B cell (primary cell): ENCODE measurements at regions not wholly inside any gene's neighbourhood (a gene's known extent, or its start where the extent isn't known, plus 50 kb on each side); places are given as distances from the start of the nearest gene placed in this dataset.

ENCODE experiments used
- ATAC-seq: fragments of 200-7000 bp; cut with Tn5 transposase; one replicate; pipeline ENCODE4 v1.10.0; 2021; ENCODE audit warnings: low read depth, mild to moderate bottlenecking, moderate number of reproducible peaks, moderate library complexity
- CTCF ChIA-PET: fragments of 350-600 bp; sonication (Branson Sonifier 250); formaldehyde crosslinking; loops from one replicate; lab custom pipeline; 2021; ENCODE audit warnings: antibody characterized with exemption, inconsistent platforms; lab: Charles Lee
- POLR2A ChIA-PET: fragments of 350-600 bp; sonication (Branson Sonifier 250); formaldehyde crosslinking; loops from one replicate; lab custom pipeline; 2021; ENCODE audit warnings: antibody characterized with exemption; lab: Charles Lee
- DNase-seq: peaks from one replicate; pipeline ENCODE4 v3.0.0; 2013
- H2AFZ ChIP-seq: 2 replicates; pipeline ENCODE4 v1.6.1; 2012; ENCODE audit warnings: mild to moderate bottlenecking, low read depth, low read length; ENCODE audit not compliant: insufficient read depth, poor library complexity, severe bottlenecking
- H3K27ac ChIP-seq, 2 donors: 1 replicate in 1 of 2; 2 replicates in 1 of 2; pipeline ENCODE4 v1.5.1; 2012 to 2013; ENCODE audit warnings: low read length in 2 of 2, mild to moderate bottlenecking in 2 of 2, moderate library complexity in 1 of 2
- H3K27me3 ChIP-seq, 4 experiments: fragments of 200-600 bp in 1 of 4; sonication (generic) in 1 of 4; replicated peaks in 1 of 4; 1 replicate in 2 of 4; 2 replicates in 2 of 4; pipeline versions ENCODE4 v1.6.1 to v1.7.0; 2013 to 2016; ENCODE audit warnings: low read length in 3 of 4, mild to moderate bottlenecking in 2 of 4, mixed read lengths in 1 of 4, moderate library complexity in 1 of 4; ENCODE audit not compliant: insufficient read depth in 4 of 4, control insufficient read depth in 3 of 4; ENCODE audit errors: control extremely low read depth in 1 of 4
- H3K36me3 ChIP-seq, 2 experiments: replicated peaks in 1 of 2; 1 replicate in 1 of 2; 2 replicates in 1 of 2; pipeline versions ENCODE4 v1.6.1 to v1.7.1; 2013; ENCODE audit warnings: low read length in 1 of 2; ENCODE audit not compliant: insufficient read depth in 2 of 2, control insufficient read depth in 1 of 2; ENCODE audit errors: control extremely low read depth in 1 of 2, extremely low read depth in 1 of 2
- H3K4me1 ChIP-seq, 2 donors: fragments of 200-600 bp in 1 of 2; sonication (generic) in 1 of 2; 1 replicate in 1 of 2; 2 replicates in 1 of 2; pipeline versions ENCODE4 v1.5.1 to v1.6.1; 2013 to 2017; ENCODE audit warnings: low read length in 2 of 2; ENCODE audit not compliant: control insufficient read depth in 2 of 2, insufficient read depth in 2 of 2
- H3K4me2 ChIP-seq: replicated peaks from 2 replicates; pipeline ENCODE3; 2012; ENCODE audit warnings: mild to moderate bottlenecking, low read depth, low read length; ENCODE audit not compliant: poor library complexity, severe bottlenecking
- H3K4me3 ChIP-seq, 5 experiments: fragments of 200-600 bp in 1 of 5; sonication (generic) in 1 of 5; 1 replicate in 3 of 5; 2 replicates in 2 of 5; pipeline versions ENCODE4 v1.5.1 to v1.7.0; 2011 to 2016; ENCODE audit warnings: low read length in 4 of 5, mild to moderate bottlenecking in 4 of 5, low read depth in 2 of 5, control low read depth in 1 of 5, moderate library complexity in 1 of 5; ENCODE audit not compliant: insufficient read depth in 1 of 5; ENCODE audit errors: control extremely low read depth in 1 of 5, extremely low read depth in 1 of 5
- H3K79me2 ChIP-seq: fragments of 200-600 bp; sonication (generic); one replicate; pipeline ENCODE4 v1.6.0; 2016; ENCODE audit warnings: low read length; ENCODE audit not compliant: control insufficient read depth, insufficient read depth
- H3K9ac ChIP-seq: fragments of 200-600 bp; sonication (generic); 2 replicates; pipeline ENCODE4 v1.6.1; 2017; ENCODE audit warnings: mild to moderate bottlenecking, low read length, moderate library complexity
- H3K9me3 ChIP-seq, 3 donors: one replicate each; pipeline versions ENCODE4 v1.6.1 to v1.7.1; 2013; ENCODE audit warnings: low read length in 2 of 3; ENCODE audit not compliant: control insufficient read depth in 2 of 3, insufficient read depth in 1 of 3; ENCODE audit errors: control extremely low read depth in 1 of 3
- H4K20me1 ChIP-seq: 2 replicates; pipeline ENCODE4 v1.6.0; 2012; ENCODE audit warnings: mild to moderate bottlenecking, low read length; ENCODE audit not compliant: insufficient read depth, control insufficient read depth, poor library complexity, severe bottlenecking
- H3K27ac Mint-ChIP-seq: one replicate; pipeline ENCODE4 v1.8.0; 2021; ENCODE audit warnings: mixed read lengths
- H3K27me3 Mint-ChIP-seq: one replicate; pipeline ENCODE4 v1.8.0; 2021; ENCODE audit warnings: mixed read lengths
- H3K4me1 Mint-ChIP-seq: one replicate; pipeline ENCODE4 v1.8.0; 2021; ENCODE audit warnings: mixed read lengths
- H3K4me3 Mint-ChIP-seq: one replicate; pipeline ENCODE4 v1.8.0; 2021; ENCODE audit warnings: mixed read lengths
- H3K9me3 Mint-ChIP-seq: one replicate; pipeline ENCODE4 v1.8.0; 2022; ENCODE audit warnings: mixed read lengths; ENCODE audit not compliant: insufficient read depth
- EZH2 ChIP-seq: IDR thresholded peaks from 2 replicates; pipeline ENCODE4 v1.6.1; 2012; ENCODE audit warnings: borderline replicate concordance, low read depth, mild to moderate bottlenecking, moderate library complexity, low read length; ENCODE audit not compliant: insufficient read depth, poor library complexity, severe bottlenecking
- WGBS: methylation state at CpG from one replicate; pipeline ENCODE4 v1.1.5; 2013; ENCODE audit warnings: missing lambda C conversion rate; ENCODE audit not compliant: insufficient coverage; 5-methylcytosine and 5-hydroxymethylcytosine counted together
- intact Hi-C: fragments of 100-400 bp; cut with micrococcal nuclease; formaldehyde crosslinking; loops from one replicate; pipeline ENCODE4 v1.10.0; 2022
- TF ChIP-seq, protein P1 (sequence below): fragments of 200-600 bp; IDR thresholded peaks from one replicate; pipeline ENCODE4 v1.8.0; 2022; ENCODE audit warnings: antibody characterized with exemption, mild to moderate bottlenecking

GRCh38 chr1:188958461-188959115 is 1519.1 kb downstream of the BRINP3 start:
- POLR2A ChIA-PET, result no interaction called here
- ATAC-seq (no peak), DNase-seq (no peak)
- Mint-ChIP-seq H3K4me1 (no peaks in the 10 kb centered on the region), H3K9me3 (no peaks in the 10 kb centered on the region), H3K27me3 (no peaks in the 10 kb centered on the region), H3K4me3 (no peak overlapping the region), H3K27ac (no peak overlapping the region)
- Histone ChIP-seq H3K4me1 (no peaks in the 10 kb centered on the region), H3K9ac (no peak overlapping the region), H4K20me1 (no peaks in the 10 kb centered on the region), H3K9me3 (peaks cover 0 to 8% (median 0%) of the 10 kb centered on the region in 3 donors), H3K4me3 (no peak overlapping the region), H3K79me2 (no peaks in the 10 kb centered on the region), H3K27ac (no peak overlapping the region), H2AFZ (no peak overlapping the region), H3K36me3 (no peaks in the 10 kb centered on the region), H3K4me2 (no peak overlapping the region), H3K27me3 (no peaks in the 10 kb centered on the region)
- TF ChIP-seq EZH2, result no peak
- TF ChIP-seq, protein P1, sequence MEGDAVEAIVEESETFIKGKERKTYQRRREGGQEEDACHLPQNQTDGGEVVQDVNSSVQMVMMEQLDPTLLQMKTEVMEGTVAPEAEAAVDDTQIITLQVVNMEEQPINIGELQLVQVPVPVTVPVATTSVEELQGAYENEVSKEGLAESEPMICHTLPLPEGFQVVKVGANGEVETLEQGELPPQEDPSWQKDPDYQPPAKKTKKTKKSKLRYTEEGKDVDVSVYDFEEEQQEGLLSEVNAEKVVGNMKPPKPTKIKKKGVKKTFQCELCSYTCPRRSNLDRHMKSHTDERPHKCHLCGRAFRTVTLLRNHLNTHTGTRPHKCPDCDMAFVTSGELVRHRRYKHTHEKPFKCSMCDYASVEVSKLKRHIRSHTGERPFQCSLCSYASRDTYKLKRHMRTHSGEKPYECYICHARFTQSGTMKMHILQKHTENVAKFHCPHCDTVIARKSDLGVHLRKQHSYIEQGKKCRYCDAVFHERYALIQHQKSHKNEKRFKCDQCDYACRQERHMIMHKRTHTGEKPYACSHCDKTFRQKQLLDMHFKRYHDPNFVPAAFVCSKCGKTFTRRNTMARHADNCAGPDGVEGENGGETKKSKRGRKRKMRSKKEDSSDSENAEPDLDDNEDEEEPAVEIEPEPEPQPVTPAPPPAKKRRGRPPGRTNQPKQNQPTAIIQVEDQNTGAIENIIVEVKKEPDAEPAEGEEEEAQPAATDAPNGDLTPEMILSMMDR, result no peak
- intact Hi-C loops, result no loop called here
- 72% methylated on average over 2 of the region's 3 CpGs for WGBS
- CTCF ChIA-PET, result no interaction called here

DNA sequence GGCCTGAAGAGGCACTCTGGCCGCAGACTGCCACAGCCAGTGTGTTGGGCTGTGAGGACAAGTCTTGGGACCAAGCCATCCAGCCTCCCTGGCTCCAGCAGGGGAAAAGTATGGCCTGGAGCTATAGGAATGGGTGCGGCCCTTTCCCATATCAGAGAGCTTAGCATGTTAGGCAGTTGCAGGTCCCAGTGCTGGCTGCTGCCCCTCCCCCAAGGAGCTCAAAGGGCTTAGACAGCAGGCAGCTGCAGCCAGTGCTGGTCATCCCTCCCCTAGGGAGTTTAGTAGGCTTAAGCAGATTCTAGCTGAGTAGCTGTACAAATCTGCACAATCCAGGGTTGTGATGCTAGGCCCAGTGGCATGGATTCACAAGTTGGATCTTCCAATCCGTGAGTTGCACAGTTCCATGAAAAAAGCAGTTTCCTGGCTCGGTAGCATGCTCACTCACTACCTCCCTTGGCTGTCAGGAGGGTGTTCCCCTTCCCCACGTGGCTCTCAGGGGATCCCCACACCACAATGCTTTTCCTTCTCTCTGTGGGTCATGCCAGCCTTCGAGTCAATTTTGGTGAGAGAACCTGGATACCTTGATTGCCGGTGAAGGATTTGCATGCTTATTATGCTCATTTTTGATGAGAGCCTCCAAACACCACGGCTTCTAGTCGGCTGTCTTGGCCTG is 1490.8 kb downstream of the BRINP3 start:
- ChIA-PET CTCF (no interaction called here), POLR2A (no interaction called here)
- no peaks in the 10 kb centered on the region for H3K27me3 ChIP-seq
- no peaks in the 10 kb centered on the region for H3K36me3 ChIP-seq
- Mint-ChIP-seq H3K27me3 (no peaks in the 10 kb centered on the region), H3K27ac (no peak overlapping the region), H3K9me3 (no peaks in the 10 kb centered on the region), H3K4me1 (no peaks in the 10 kb centered on the region), H3K4me3 (no peak overlapping the region)
- TF ChIP-seq, protein P1, result no peak
- no peak for TF ChIP-seq EZH2
- DNase-seq, result no peak
- H3K79me2 ChIP-seq, result no peaks in the 10 kb centered on the region
- 74% methylated on average over 6 of the region's 9 CpGs for whole genome bisulfite sequencing
- peaks cover 0 to 14% (median 0%) of the 10 kb centered on the region in 3 donors for H3K9me3 ChIP-seq
- no peak overlapping the region for H3K27ac ChIP-seq
- ATAC-seq, result no peak
- intact Hi-C loops, result no loop called here
- H3K4me2 ChIP-seq, result no peak overlapping the region
- no peaks in the 10 kb centered on the region for H3K4me1 ChIP-seq
- H2AFZ ChIP-seq, result no peak overlapping the region
- H4K20me1 ChIP-seq, result no peaks in the 10 kb centered on the region
- H3K4me3 ChIP-seq, result no peak overlapping the region
- no peak overlapping the region for H3K9ac ChIP-seq
